A673 (cell line): ENCODE measurements at regions not wholly inside any gene's neighbourhood (a gene's known extent, or its start where the extent isn't known, plus 50 kb on each side); places are given as distances from the start of the nearest gene placed in this dataset.

Experiments
- BruUV-seq: library from RNA; stranded (reverse); fragments of 400-500 nt; replicated peaks from 2 replicates; lab custom pipeline; 2021; lab: Mats Ljungman, UMichigan
- CTCF ChIA-PET: fragments of 300-600 bp; sonication (Branson Sonifier 250); formaldehyde crosslinking; loops from one replicate; lab custom pipeline; 2022; ENCODE audit warnings: antibody characterized with exemption; lab: Charles Lee
- POLR2A ChIA-PET: fragments of 300-600 bp; sonication (Branson Sonifier 250); formaldehyde crosslinking; loops from one replicate; lab custom pipeline; 2022; ENCODE audit warnings: antibody characterized with exemption; ENCODE audit not compliant: low non-redundant PET; lab: Charles Lee
- DNase-seq: peaks from one replicate; pipeline ENCODE4 v3.0.0-alpha.2; 2015; ENCODE audit warnings: low spot score
- H3K27ac ChIP-seq: fragments of 200-600 bp; sonication (generic); 2 replicates; pipeline ENCODE4 v1.5.1; 2016; ENCODE audit warnings: mixed run types, low read depth, mild to moderate bottlenecking, mixed read lengths, antibody characterized with exemption, low read length; ENCODE audit not compliant: poor library complexity, severe bottlenecking
- H3K27me3 ChIP-seq: fragments of 200-600 bp; sonication (generic); replicated peaks from 2 replicates; pipeline ENCODE4 v1.6.1; 2017; ENCODE audit warnings: mixed run types, low read depth, mild to moderate bottlenecking, mixed read lengths, antibody characterized with exemption, low read length; ENCODE audit not compliant: insufficient read depth, poor library complexity
- H3K36me3 ChIP-seq: fragments of 200-600 bp; sonication (generic); 2 replicates; pipeline ENCODE4 v1.6.1; 2016; ENCODE audit warnings: mixed run types, mild to moderate bottlenecking, mixed read lengths, antibody characterized with exemption, low read length; ENCODE audit not compliant: insufficient read depth, poor library complexity, severe bottlenecking
- H3K4me1 ChIP-seq: fragments of 200-600 bp; sonication (generic); 2 replicates; pipeline ENCODE4 v1.6.1; 2017; ENCODE audit warnings: mixed run types, mild to moderate bottlenecking, mixed read lengths, antibody characterized with exemption, low read length; ENCODE audit not compliant: insufficient read depth, poor library complexity, severe bottlenecking
- H3K4me3 ChIP-seq: fragments of 200-600 bp; sonication (generic); 2 replicates; pipeline ENCODE4 v1.5.1; 2016; ENCODE audit warnings: low read depth, mixed run types, mild to moderate bottlenecking, mixed read lengths, low read length; ENCODE audit not compliant: poor library complexity, severe bottlenecking
- H3K9me3 ChIP-seq: fragments of 200-600 bp; sonication (generic); 2 replicates; pipeline ENCODE4 v1.6.1; 2016; ENCODE audit warnings: mixed run types, low read depth, mild to moderate bottlenecking, mixed read lengths, antibody characterized with exemption, low read length; ENCODE audit not compliant: poor library complexity, severe bottlenecking
- EZH2 ChIP-seq: fragments of 200-600 bp; sonication (generic); IDR thresholded peaks from 2 replicates; pipeline ENCODE4 v1.6.1; 2017; ENCODE audit warnings: borderline replicate concordance, low read depth, mild to moderate bottlenecking, mixed read lengths, antibody characterized with exemption, low read length; ENCODE audit not compliant: poor library complexity, severe bottlenecking
- intact Hi-C: fragments of 100-400 bp; cut with micrococcal nuclease; formaldehyde crosslinking; loops from one replicate; pipeline ENCODE4 v1.10.0; 2022; ENCODE audit not compliant: unreplicated experiment
- TF ChIP-seq, protein P1 (sequence below): fragments of 300-800, 200-600 bp; sonication (generic); conservative IDR thresholded peaks from 2 replicates; pipeline ENCODE4 v1.5.1; 2017; ENCODE audit warnings: low read depth, mild to moderate bottlenecking, antibody characterized with exemption, low read length, moderate library complexity, mixed read lengths

GRCh38 chr12:34186492-34186891, 164.2 kb downstream of the ALG10 start:
- no TSS peak for BruUV-seq
- ChIA-PET CTCF (no interaction called here), POLR2A (no interaction called here)
- Histone ChIP-seq H3K4me3 (no peak overlapping the region), H3K27ac (no peak overlapping the region), H3K4me1 (no peaks in the 10 kb centered on the region), H3K9me3 (peaks cover 9% of the 10 kb centered on the region), H3K36me3 (no peaks in the 10 kb centered on the region), H3K27me3 (no peaks in the 10 kb centered on the region)
- TF ChIP-seq, protein P1, sequence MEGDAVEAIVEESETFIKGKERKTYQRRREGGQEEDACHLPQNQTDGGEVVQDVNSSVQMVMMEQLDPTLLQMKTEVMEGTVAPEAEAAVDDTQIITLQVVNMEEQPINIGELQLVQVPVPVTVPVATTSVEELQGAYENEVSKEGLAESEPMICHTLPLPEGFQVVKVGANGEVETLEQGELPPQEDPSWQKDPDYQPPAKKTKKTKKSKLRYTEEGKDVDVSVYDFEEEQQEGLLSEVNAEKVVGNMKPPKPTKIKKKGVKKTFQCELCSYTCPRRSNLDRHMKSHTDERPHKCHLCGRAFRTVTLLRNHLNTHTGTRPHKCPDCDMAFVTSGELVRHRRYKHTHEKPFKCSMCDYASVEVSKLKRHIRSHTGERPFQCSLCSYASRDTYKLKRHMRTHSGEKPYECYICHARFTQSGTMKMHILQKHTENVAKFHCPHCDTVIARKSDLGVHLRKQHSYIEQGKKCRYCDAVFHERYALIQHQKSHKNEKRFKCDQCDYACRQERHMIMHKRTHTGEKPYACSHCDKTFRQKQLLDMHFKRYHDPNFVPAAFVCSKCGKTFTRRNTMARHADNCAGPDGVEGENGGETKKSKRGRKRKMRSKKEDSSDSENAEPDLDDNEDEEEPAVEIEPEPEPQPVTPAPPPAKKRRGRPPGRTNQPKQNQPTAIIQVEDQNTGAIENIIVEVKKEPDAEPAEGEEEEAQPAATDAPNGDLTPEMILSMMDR, result no peak
- no peak for TF ChIP-seq EZH2
- DNase-seq, result no peak
- intact Hi-C loops, result no loop called here

- ChIA-PET CTCF (no interaction called here), POLR2A (no interaction called here)
- intact Hi-C loops, result no loop called here
- DNase-seq, result no peak
- Histone ChIP-seq H3K4me1 (no peaks in the 10 kb centered on the region), H3K27me3 (no peaks in the 10 kb centered on the region), H3K4me3 (no peak overlapping the region), H3K36me3 (no peaks in the 10 kb centered on the region), H3K9me3 (peaks cover 4% of the 10 kb centered on the region), H3K27ac (no peak overlapping the region)
- TF ChIP-seq, protein P1, result no peak
- no TSS peak for BruUV-seq
Observed at GRCh38 chr12:34188974-34189373, 166.7 kb downstream of the ALG10 start.

GRCh38 chr12:34190054-34190453, 167.8 kb downstream of the ALG10 start:
- H3K9me3 ChIP-seq, result peaks cover 4% of the 10 kb centered on the region

More at GRCh38 chr12:34190054-34190453, 167.8 kb downstream of the ALG10 start:
- no peak overlapping the region for H3K4me3 ChIP-seq
- intact Hi-C loops, result loop anchor here (10.0 kb wide), 1 partner anchor 55 kb away; no protein-coding TSS in a partner anchor
- H3K4me1 ChIP-seq, result no peaks in the 10 kb centered on the region
- ChIA-PET POLR2A (no interaction called here), CTCF (no interaction called here)
- no peak for TF ChIP-seq EZH2
- TF ChIP-seq, protein P1, result no peak
- DNase-seq, result no peak
- no peak overlapping the region for H3K27ac ChIP-seq
- no TSS peak for BruUV-seq
- H3K27me3 ChIP-seq, result no peaks in the 10 kb centered on the region
- no peaks in the 10 kb centered on the region for H3K36me3 ChIP-seq
